ENCODE measurements at regions not wholly inside any gene's neighbourhood (a gene's known extent, or its start where the extent isn't known, plus 50 kb on each side); places are given as distances from the start of the nearest gene placed in this dataset.
"Not testable (repeated sequence)": the region's sequence is repeated elsewhere in the genome, so short reads cannot be mapped to it uniquely, and the experiment has no call there.

GRCh38 chr1:170377896-170378634 lies 153.9 kb upstream of the GORAB start:
- no peak for DNase-seq

GRCh38 chr1:170385750-170386149 lies 146.2 kb upstream of the GORAB start:
- no peak for DNase-seq

DNA sequence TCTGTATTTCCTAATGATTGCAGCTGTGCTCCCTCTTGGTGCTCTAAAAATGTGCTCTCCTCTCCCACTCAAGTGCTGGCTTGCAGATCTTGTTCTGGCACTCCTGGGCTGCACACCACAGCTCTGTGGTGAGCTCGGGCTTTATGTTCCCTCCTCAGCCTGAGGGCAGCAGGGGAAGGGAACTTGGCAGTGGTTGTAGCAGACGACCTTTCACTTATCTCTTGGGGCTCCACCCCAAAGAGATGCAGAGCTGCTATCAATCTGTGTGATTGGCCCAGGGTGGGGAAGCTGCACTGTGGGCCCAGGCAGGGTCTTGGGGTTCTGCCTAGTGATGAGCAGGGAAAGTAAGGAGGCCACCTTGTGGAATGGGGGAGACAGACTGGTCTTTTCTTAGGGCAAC lies 143.5 kb upstream of the GORAB start:
- DNase-seq = no peak

GRCh38 chr1:170395149-170395548 lies 136.8 kb upstream of the GORAB start:
- DNase-seq = no peak

GRCh38 chr1:170397061-170397460 lies 134.9 kb upstream of the GORAB start:
- no peak for DNase-seq

DNA sequence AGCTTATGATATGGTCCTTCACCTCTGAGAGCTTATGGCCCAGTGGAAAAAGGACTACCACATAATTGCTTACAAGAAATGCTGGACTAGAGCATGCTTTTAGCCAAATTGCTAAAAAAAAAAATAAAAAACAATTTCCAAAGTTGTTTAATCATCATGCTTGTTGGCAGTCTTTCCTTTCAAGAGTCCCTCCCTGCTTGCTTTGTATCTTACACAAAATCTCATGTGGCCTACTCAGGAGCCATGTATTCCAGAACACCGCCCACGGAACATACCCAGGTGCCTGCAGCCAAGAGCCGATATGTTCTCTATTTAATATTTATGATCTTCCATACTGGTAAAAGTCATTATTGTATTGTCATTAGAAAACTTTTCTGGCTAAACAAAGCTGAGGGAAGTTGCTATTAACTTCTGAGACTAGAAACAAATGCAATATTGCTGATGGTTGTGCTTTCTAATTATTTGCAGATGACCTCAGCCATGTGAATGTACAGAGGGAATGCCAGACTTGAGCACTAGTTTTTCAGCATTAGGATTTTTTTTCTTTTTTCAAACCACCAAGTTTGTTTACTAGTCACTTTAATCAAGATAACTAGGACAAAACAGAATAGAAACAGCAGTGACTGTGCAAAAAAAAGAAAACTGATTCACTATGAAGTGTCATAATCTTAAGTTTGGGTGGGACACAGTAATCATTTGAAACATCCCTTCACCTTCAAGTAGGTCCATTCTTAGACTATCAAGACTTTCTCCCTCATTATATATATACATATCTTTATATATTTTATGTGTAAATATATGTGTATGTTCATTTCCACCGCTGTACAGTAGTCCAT lies 129.3 kb upstream of the GORAB start:
- no peak for DNase-seq

DNA sequence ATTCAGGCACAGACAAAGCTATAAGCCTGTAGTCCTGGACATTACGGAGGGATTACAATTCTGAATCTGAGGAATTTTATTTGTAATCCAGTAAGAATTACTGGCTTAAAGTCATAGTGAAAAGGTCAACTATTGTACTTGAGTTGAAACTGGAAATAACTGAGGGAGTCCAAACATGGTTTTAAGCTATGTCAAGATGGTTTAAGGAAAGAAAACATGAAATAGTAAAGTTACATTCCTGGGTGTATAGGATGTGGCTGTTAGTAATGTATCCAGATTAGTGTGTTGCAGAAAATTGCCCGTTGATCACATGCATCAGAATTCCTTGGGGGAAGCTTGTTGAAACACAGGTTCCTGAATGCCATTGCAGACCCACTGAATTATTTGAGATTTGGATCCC lies 124.8 kb upstream of the GORAB start:
- DNase-seq = no peak

DNA sequence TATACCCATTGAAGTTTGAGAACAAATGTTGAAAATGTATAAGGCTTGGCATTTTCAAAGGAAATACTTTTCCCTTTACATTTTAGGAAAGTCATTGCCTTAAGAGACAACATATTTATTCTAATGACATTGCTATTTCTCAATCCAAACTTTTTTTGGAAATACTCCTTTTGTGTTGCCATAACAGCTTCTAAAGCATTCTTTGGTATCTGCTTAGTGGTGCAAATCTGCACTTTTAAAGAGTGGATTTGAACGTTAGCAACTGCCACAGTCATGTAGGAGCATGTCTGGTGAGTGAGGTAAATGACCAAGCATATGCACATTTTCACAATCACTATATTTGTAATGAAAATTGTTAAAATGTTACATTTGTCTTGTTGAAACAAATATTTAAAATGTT lies 124.4 kb upstream of the GORAB start:
- no peak for DNase-seq

DNA sequence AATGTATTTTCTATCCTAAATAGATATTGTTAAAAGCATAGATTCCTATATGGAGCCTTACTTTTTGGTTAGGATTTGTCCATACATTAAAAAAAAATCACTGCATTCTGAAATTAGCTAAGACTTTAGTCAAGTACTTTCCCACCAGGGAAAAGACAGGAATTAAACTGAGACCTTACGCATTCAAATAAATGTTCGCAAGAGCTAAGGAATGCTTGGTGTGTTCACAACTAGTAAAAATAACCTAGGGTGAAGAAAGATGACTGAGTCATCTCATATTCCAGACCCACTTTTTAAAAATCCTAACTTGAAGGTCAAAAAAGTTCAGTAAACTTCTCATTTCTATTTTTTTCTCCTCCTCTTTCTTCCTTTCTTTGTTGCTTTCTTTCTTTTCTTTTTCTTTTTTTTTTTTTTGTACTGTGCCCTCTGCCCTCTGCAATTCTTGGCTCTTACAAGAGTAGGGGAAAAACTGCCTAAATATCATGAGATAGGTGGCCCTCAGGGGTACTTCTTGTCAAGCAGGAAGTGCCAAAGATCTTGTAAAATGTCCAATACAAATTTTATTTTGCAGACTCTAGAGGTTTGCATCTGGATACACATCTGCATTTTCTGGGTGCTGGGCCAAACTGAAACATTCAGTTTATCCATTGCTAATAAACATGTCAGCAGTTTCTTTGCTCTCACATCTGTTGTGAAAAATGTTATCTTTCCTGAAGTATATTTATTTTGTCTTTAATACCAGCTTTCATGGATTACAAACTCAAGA lies 121.4 kb upstream of the GORAB start:
- DNase-seq = no peak

- DNase-seq = no peak
These were observed 116.8 kb upstream of the GORAB start for GRCh38 chr1:170414989-170415709.

DNA sequence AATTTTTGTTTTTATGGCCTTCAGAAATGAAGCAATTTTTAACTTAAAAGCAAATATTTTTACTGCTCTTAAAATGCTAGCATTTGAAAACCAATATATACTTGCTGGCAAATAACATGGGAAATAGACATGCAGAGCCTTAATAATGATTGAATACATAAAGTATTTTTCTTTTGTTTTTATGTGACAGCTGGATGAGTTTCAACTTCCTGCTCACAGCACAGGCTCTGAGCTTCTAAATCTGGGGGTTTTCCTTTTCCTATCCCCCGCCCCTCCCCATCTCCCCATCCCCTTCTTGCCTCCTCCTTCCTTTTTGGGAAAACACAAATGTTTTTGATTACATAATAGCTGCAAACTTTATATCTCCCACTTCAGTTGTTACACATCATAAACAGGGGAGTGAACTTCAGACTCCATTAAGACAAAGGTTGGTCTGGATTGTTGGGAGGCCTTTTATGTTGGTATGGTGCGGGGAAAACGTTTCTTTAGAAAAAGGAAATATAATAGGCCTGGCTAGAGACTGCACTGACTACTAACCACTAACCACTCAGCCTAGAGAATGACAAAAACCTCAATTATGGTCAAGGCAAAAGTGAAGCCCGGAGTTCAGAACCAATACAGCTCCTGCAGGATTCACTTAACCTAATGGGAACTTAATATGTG lies 116.1 kb upstream of the GORAB start:
- no peak for DNase-seq

- DNase-seq = no peak
These were observed 107.6 kb upstream of the GORAB start for GRCh38 chr1:170424346-170424745.

- no peak for DNase-seq
These were observed 105.4 kb upstream of the GORAB start for GRCh38 chr1:170426596-170426995.

DNA sequence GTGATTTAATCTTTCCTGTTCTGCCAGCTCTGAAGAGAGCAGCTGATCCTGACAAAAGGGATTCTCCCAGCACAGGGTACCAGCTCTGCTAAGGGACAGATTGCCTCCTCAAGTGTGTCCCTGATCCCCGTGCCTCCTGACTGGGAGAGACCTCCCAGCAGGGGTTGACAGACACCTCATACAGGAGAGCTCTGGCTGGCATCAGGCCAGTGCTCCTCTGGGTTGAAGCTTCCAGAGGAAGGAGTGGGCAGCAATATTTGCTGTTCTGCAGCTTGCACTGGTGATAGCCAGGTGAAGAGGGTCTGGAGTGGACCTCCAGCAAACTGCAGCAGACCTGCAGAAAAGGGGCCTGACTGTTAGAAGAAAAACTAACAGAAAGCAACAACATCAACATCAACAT lies 105.0 kb upstream of the GORAB start:
- DNase-seq = not testable (repeated sequence)

GRCh38 chr1:170436928-170437327 lies 95.0 kb upstream of the GORAB start:
- DNase-seq = no peak

DNA sequence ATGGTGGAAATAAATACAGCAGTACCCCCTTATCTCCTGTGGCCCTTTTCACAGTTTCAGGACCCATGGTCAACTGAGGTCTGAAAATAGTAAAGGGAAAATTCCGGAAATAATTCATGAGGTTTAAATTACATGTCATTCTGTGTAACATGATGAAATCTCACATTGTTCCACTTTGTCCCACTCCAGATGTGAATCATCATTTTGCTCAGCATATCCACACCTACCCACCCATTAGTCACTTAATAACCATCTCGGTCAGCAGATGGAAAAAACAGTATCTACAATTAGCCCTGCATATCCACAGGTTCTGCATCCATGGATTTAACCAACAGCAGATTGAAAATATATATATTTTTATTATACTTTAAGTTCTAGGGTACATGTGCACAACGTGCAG lies 86.9 kb upstream of the GORAB start:
- DNase-seq = no peak

- DNase-seq = no peak
These were observed 83.3 kb upstream of the GORAB start for GRCh38 chr1:170448661-170449158.

DNA sequence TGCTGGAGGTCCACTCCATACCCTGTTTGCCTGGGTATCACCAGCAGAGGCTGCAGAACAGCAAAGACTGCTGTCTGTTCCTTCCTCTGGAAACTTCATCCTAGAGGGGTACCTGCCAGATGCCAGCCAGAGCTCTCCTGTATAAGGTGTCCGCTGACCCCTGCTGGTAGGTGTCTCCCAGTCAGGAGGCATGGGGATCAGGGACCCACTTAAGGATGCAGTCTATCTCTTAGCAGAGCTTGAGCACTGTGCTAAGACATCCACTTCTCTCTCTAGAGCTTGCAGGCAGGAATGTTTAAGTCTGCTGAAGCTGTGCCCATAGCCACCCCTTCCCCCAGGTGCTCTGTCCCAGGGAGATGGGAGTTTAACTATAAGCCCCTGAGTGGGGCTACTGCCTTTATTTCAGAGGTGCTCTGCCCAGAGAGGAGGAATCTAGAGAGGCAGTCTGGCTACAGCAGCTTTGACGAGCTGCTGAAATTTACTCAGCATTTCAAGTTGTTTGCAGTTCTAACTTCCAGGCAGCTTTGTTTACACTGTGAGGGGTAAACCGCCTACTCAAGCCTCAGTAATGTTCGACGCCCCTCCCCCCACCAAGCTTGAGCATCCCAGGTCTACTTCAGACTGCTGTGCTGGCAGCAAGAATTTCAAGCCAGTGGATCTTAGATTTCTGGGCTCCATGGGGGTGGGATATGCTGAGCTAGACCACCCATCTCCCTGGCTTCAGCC lies 74.5 kb upstream of the GORAB start:
- DNase-seq = not testable (repeated sequence)

DNA sequence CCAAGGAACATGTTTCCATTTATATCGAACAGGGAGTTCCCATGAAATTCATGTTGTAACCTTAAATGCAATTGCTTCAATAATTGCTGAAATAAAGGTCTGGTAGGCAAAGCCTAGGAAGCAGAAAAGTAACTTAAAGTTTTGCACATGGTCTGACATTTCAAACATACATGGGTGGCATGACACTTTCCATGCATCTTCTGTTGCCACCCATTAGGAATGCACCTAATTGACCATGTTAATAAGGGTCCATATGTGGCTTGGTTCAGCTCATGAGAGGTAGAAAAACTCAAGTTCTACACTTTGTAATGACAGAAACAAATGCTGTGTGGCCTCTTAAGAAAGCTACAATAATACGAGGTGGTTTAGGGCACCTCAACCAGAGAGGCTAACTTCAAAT lies 72.0 kb upstream of the GORAB start:
- no peak for DNase-seq

DNA sequence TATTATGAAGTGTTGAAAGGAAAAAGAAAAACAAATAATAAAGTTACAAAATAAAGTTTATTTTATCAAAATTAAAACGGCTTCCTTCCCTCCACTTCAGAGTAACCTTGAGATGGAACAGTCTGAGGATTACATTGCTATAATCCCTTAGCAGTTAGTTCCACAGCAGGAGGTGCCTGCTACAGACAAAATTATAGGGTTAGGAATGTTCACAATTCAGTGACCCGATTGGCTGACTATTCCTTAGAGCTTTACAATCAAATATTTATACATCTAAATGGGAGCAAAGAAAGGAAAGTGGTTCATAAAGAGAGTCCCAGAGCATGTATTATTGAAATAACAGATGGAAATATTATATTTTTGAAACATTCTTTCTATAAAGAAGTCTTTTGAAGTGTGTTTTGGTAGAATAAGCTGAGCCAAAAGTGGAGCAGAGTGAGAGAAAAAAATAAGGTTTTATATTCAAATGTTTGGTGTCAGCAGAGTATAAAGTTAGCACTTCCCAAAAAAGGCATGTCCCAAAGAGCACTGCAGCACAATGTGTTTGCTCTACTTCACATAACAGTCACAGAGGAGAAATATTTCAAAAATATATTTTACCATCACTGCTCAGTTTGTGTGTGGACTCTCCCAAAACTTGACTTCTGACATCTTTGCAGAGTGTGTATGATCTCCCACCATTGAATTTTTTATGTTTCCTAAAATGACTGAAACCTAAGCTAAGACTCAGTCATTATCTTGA lies 71.4 kb upstream of the GORAB start:
- no peak for DNase-seq

DNA sequence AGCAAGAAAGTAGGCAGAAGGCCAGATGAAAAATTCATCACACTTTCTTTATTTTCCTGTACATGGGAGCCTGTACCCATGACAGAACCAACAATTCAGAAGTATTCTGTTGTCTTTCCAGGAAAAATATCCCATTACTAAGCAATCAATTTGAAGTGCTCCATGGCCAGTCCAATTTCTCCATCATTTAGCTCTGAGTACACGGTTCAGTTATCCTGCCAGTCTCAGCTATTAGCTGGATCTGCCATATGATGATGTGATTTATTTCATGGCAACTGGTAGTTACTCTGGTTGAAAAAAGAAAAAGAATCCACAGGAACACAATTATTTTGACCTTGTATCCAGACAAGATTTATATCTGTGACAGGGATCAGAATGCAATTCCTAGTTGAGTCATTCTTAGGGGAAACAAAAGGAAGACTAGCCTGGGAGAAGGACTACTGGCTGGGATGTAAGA lies 70.6 kb upstream of the GORAB start:
- DNase-seq = no peak

Data from suppressor macrophage treated with lipopolysaccharide for 4 hours (primary cell).